IPS-15b (cell line): ENCODE measurements at regions not wholly inside any gene's neighbourhood (a gene's known extent, or its start where the extent isn't known, plus 50 kb on each side); places are given as distances from the start of the nearest gene placed in this dataset.

Source experiments
- H3K27me3 ChIP-seq: one replicate; pipeline ENCODE4 v1.6.1; 2013; ENCODE audit warnings: low read length; ENCODE audit not compliant: control insufficient read depth, insufficient read depth
- H3K36me3 ChIP-seq: one replicate; pipeline ENCODE4 v1.6.1; 2013; ENCODE audit warnings: low read length; ENCODE audit not compliant: control insufficient read depth, insufficient read depth
- H3K4me1 ChIP-seq: one replicate; pipeline ENCODE4 v1.6.1; 2013; ENCODE audit warnings: mild to moderate bottlenecking, low read length; ENCODE audit not compliant: control insufficient read depth, insufficient read depth
- H3K4me3 ChIP-seq: one replicate; pipeline ENCODE4 v1.5.1; 2013; ENCODE audit warnings: low read depth, low read length
- H3K9ac ChIP-seq: one replicate; pipeline ENCODE4 v1.6.1; 2013; ENCODE audit warnings: low read depth, mild to moderate bottlenecking, low read length
- H3K9me3 ChIP-seq: one replicate; pipeline ENCODE4 v1.6.1; 2013; ENCODE audit warnings: mild to moderate bottlenecking, low read length; ENCODE audit not compliant: control insufficient read depth, insufficient read depth

- no peaks in the 10 kb centered on the region for H3K27me3 ChIP-seq
- no peaks in the 10 kb centered on the region for H3K9me3 ChIP-seq
- no peaks in the 10 kb centered on the region for H3K4me1 ChIP-seq
- H3K9ac ChIP-seq, result no peak overlapping the region
- H3K4me3 ChIP-seq, result no peak overlapping the region
- no peaks in the 10 kb centered on the region for H3K36me3 ChIP-seq
Measured at GRCh38 chr19:13712767-13713201, 51.5 kb upstream of the MRI1 start.

GRCh38 chr19:13707915-13708314, 56.4 kb upstream of the MRI1 start:
- Histone ChIP-seq H3K4me3 (no peak overlapping the region), H3K27me3 (no peaks in the 10 kb centered on the region), H3K4me1 (no peaks in the 10 kb centered on the region), H3K9me3 (no peaks in the 10 kb centered on the region), H3K36me3 (no peaks in the 10 kb centered on the region), H3K9ac (no peak overlapping the region)

- no peak overlapping the region for H3K4me3 ChIP-seq
- no peaks in the 10 kb centered on the region for H3K36me3 ChIP-seq
- H3K27me3 ChIP-seq, result no peaks in the 10 kb centered on the region
- H3K9me3 ChIP-seq, result no peaks in the 10 kb centered on the region
- no peaks in the 10 kb centered on the region for H3K4me1 ChIP-seq
- no peak overlapping the region for H3K9ac ChIP-seq
Measured at GRCh38 chr19:13705928-13706447, 58.3 kb upstream of the MRI1 start.

GRCh38 chr19:13705201-13705600, 59.1 kb upstream of the MRI1 start:
- H3K27me3 ChIP-seq, result no peaks in the 10 kb centered on the region
- no peaks in the 10 kb centered on the region for H3K36me3 ChIP-seq
- H3K9me3 ChIP-seq, result no peaks in the 10 kb centered on the region
- no peaks in the 10 kb centered on the region for H3K4me1 ChIP-seq
- no peak overlapping the region for H3K4me3 ChIP-seq
- H3K9ac ChIP-seq, result no peak overlapping the region

GRCh38 chr19:13701624-13702023, 62.7 kb upstream of the MRI1 start:
- H3K36me3 ChIP-seq, result no peaks in the 10 kb centered on the region
- H3K9ac ChIP-seq, result no peak overlapping the region
- no peaks in the 10 kb centered on the region for H3K4me1 ChIP-seq
- no peaks in the 10 kb centered on the region for H3K9me3 ChIP-seq
- H3K4me3 ChIP-seq, result no peak overlapping the region
- H3K27me3 ChIP-seq, result no peaks in the 10 kb centered on the region

GRCh38 chr19:13700621-13701020, 63.7 kb upstream of the MRI1 start:
- Histone ChIP-seq H3K4me1 (no peaks in the 10 kb centered on the region), H3K27me3 (no peaks in the 10 kb centered on the region), H3K9me3 (no peaks in the 10 kb centered on the region), H3K9ac (no peak overlapping the region), H3K36me3 (no peaks in the 10 kb centered on the region), H3K4me3 (no peak overlapping the region)

GRCh38 chr19:13699786-13700185, 64.5 kb upstream of the MRI1 start:
- Histone ChIP-seq H3K4me1 (no peaks in the 10 kb centered on the region), H3K9me3 (no peaks in the 10 kb centered on the region), H3K36me3 (no peaks in the 10 kb centered on the region), H3K4me3 (no peak overlapping the region), H3K9ac (no peak overlapping the region), H3K27me3 (no peaks in the 10 kb centered on the region)

GRCh38 chr19:13696839-13697238, 67.5 kb upstream of the MRI1 start:
- no peak overlapping the region for H3K9ac ChIP-seq
- no peaks in the 10 kb centered on the region for H3K4me1 ChIP-seq
- no peaks in the 10 kb centered on the region for H3K9me3 ChIP-seq
- no peaks in the 10 kb centered on the region for H3K27me3 ChIP-seq
- H3K36me3 ChIP-seq, result no peaks in the 10 kb centered on the region
- H3K4me3 ChIP-seq, result no peak overlapping the region

- Histone ChIP-seq H3K4me3 (no peak overlapping the region), H3K36me3 (no peaks in the 10 kb centered on the region), H3K4me1 (no peaks in the 10 kb centered on the region), H3K27me3 (no peaks in the 10 kb centered on the region), H3K9ac (no peak overlapping the region), H3K9me3 (no peaks in the 10 kb centered on the region)
Measured at GRCh38 chr19:13693889-13694288, 70.4 kb upstream of the MRI1 start.

GRCh38 chr19:13691569-13692435, 72.5 kb upstream of the MRI1 start:
- no peaks in the 10 kb centered on the region for H3K9me3 ChIP-seq
- no peak overlapping the region for H3K9ac ChIP-seq
- no peaks in the 10 kb centered on the region for H3K27me3 ChIP-seq
- no peak overlapping the region for H3K4me3 ChIP-seq
- H3K36me3 ChIP-seq, result no peaks in the 10 kb centered on the region
- H3K4me1 ChIP-seq, result no peaks in the 10 kb centered on the region

- Histone ChIP-seq H3K4me1 (no peaks in the 10 kb centered on the region), H3K36me3 (no peaks in the 10 kb centered on the region), H3K4me3 (no peak overlapping the region), H3K27me3 (no peaks in the 10 kb centered on the region), H3K9ac (no peak overlapping the region), H3K9me3 (no peaks in the 10 kb centered on the region)
Measured at GRCh38 chr19:13689085-13689484, 75.2 kb upstream of the MRI1 start.

GRCh38 chr19:13684021-13684420, 80.3 kb upstream of the MRI1 start:
- Histone ChIP-seq H3K9ac (no peak overlapping the region), H3K9me3 (peaks cover 4% of the 10 kb centered on the region), H3K4me1 (no peaks in the 10 kb centered on the region), H3K27me3 (no peaks in the 10 kb centered on the region), H3K36me3 (no peaks in the 10 kb centered on the region), H3K4me3 (no peak overlapping the region)
